GM23248 (cell line): ENCODE measurements at regions not wholly inside any gene's neighbourhood (a gene's known extent, or its start where the extent isn't known, plus 50 kb on each side); places are given as distances from the start of the nearest gene placed in this dataset.
"Not testable (repeated sequence)": the region's sequence is repeated elsewhere in the genome, so short reads cannot be mapped to it uniquely, and the experiment has no call there.

Experiments
- DNase-seq: peaks from one replicate; pipeline ENCODE4 v3.0.0-alpha.2; 2015
- H2AFZ ChIP-seq: fragments of 200-600 bp; sonication (generic); 2 replicates; pipeline ENCODE4 v1.6.1; 2016; ENCODE audit warnings: antibody characterized with exemption
- H3F3A ChIP-seq: fragments of 200-600 bp; sonication (generic); 2 replicates; pipeline ENCODE4 v1.6.1; 2016; ENCODE audit warnings: mild to moderate bottlenecking, antibody characterized with exemption, mixed run types; ENCODE audit not compliant: insufficient read depth
- H3K27ac ChIP-seq: fragments of 200-600 bp; sonication (generic); 2 replicates; pipeline ENCODE4 v1.5.1; 2016; ENCODE audit warnings: mild to moderate bottlenecking
- H3K27me3 ChIP-seq: fragments of 200-600 bp; sonication (generic); replicated peaks from 2 replicates; pipeline ENCODE4 v1.6.1; 2016; ENCODE audit warnings: mild to moderate bottlenecking; ENCODE audit not compliant: insufficient read depth
- H3K36me3 ChIP-seq: fragments of 200-600 bp; sonication (generic); 2 replicates; pipeline ENCODE4 v1.6.1; 2016; ENCODE audit warnings: low read depth, mild to moderate bottlenecking
- H3K4me1 ChIP-seq: fragments of 200-600 bp; sonication (generic); 2 replicates; pipeline ENCODE4 v1.6.1; 2016; ENCODE audit warnings: mild to moderate bottlenecking; ENCODE audit not compliant: insufficient read depth
- H3K4me2 ChIP-seq: fragments of 200-600 bp; sonication (generic); one replicate; pipeline ENCODE4 v1.6.1; 2016; ENCODE audit warnings: mild to moderate bottlenecking; ENCODE audit not compliant: unreplicated experiment
- H3K4me3 ChIP-seq: fragments of 200-600 bp; sonication (generic); 2 replicates; pipeline ENCODE4 v1.5.1; 2016; ENCODE audit warnings: mild to moderate bottlenecking
- H3K79me2 ChIP-seq: fragments of 200-600 bp; sonication (generic); 2 replicates; pipeline ENCODE4 v1.6.1; 2016; ENCODE audit warnings: mild to moderate bottlenecking; ENCODE audit not compliant: insufficient read depth
- H3K9ac ChIP-seq: fragments of 200-600 bp; sonication (generic); 2 replicates; pipeline ENCODE4 v1.6.1; 2016; ENCODE audit warnings: mild to moderate bottlenecking
- H3K9me2 ChIP-seq: fragments of 200-600 bp; sonication (generic); 2 replicates; pipeline ENCODE4 v1.6.1; 2016; ENCODE audit warnings: mixed run types, mild to moderate bottlenecking, moderate library complexity; ENCODE audit not compliant: insufficient read depth
- H3K9me3 ChIP-seq: fragments of 200-600 bp; sonication (generic); one replicate; pipeline ENCODE4 v1.6.1; 2017; ENCODE audit warnings: low read depth
- H4K20me1 ChIP-seq: fragments of 200-600 bp; sonication (generic); 2 replicates; pipeline ENCODE4 v1.6.0; 2016; ENCODE audit not compliant: insufficient read depth
- EZH2 ChIP-seq: fragments of 200-600 bp; sonication (generic); IDR thresholded peaks from 2 replicates; pipeline ENCODE4 v1.6.1; 2018; ENCODE audit warnings: antibody characterized with exemption, mild to moderate bottlenecking; ENCODE audit not compliant: insufficient read depth, poor library complexity, severe bottlenecking
- EZH2phosphoT487 ChIP-seq: fragments of 200-600 bp; sonication (generic); IDR thresholded peaks from 2 replicates; pipeline ENCODE4 v1.6.1; 2018; ENCODE audit warnings: antibody characterized with exemption, moderate library complexity, mild to moderate bottlenecking, low read depth; ENCODE audit not compliant: insufficient read depth
- WGBS, 2 experiments: methylation state at CpG; one replicate each; pipeline ENCODE4 v1.1.6; 2015 to 2017; ENCODE audit warnings: low lambda C conversion rate in 2 of 2, low coverage in 1 of 2; ENCODE audit errors: missing lambda C conversion rate in 2 of 2; 5-methylcytosine and 5-hydroxymethylcytosine counted together
- in situ Hi-C: fragments of 300-500 bp; cut with MboI; formaldehyde crosslinking; loops from 2 replicates; pipeline ENCODE4 v1.15.0; 2020

GRCh38 chr20:6348908-6349307 is 226.1 kb upstream of the FERMT1 start:
- no peak overlapping the region for H3K4me3 ChIP-seq
- no peak overlapping the region for H3K27ac ChIP-seq
- no peaks in the 10 kb centered on the region for H3K79me2 ChIP-seq
- no peak overlapping the region for H3K9ac ChIP-seq
- H3K9me3 ChIP-seq, result no peaks in the 10 kb centered on the region
- DNase-seq, result no peak
- H3F3A ChIP-seq, result no peaks in the 10 kb centered on the region
- H4K20me1 ChIP-seq, result no peaks in the 10 kb centered on the region
- H3K4me1 ChIP-seq, result no peaks in the 10 kb centered on the region
- H3K36me3 ChIP-seq, result no peaks in the 10 kb centered on the region
- TF ChIP-seq EZH2 (no peak), EZH2phosphoT487 (no peak)
- no peak overlapping the region for H2AFZ ChIP-seq
- no peak overlapping the region for H3K4me2 ChIP-seq
- in situ Hi-C loops, result no loop called here
- no peaks in the 10 kb centered on the region for H3K9me2 ChIP-seq
- no peaks in the 10 kb centered on the region for H3K27me3 ChIP-seq

- TF ChIP-seq EZH2, result no peak
- TF ChIP-seq EZH2phosphoT487, result no peak
- no peaks in the 10 kb centered on the region for H4K20me1 ChIP-seq
- no peaks in the 10 kb centered on the region for H3K4me1 ChIP-seq
- no peak overlapping the region for H3K4me2 ChIP-seq
- no peaks in the 10 kb centered on the region for H3K9me2 ChIP-seq
- H3K36me3 ChIP-seq, result no peaks in the 10 kb centered on the region
- H3K27me3 ChIP-seq, result no peaks in the 10 kb centered on the region
- no peak overlapping the region for H3K9ac ChIP-seq
- no peak overlapping the region for H3K27ac ChIP-seq
- H3F3A ChIP-seq, result no peaks in the 10 kb centered on the region
- in situ Hi-C loops, result no loop called here
- H3K79me2 ChIP-seq, result no peaks in the 10 kb centered on the region
- no peak for DNase-seq
- no peak overlapping the region for H3K4me3 ChIP-seq
- no peak overlapping the region for H2AFZ ChIP-seq
- H3K9me3 ChIP-seq, result no peaks in the 10 kb centered on the region
Observed at GRCh38 chr20:6347916-6348315, 225.1 kb upstream of the FERMT1 start.

- Histone ChIP-seq H3K4me2 (no peak overlapping the region), H3K9ac (no peak overlapping the region), H3K27me3 (no peaks in the 10 kb centered on the region), H3K4me1 (no peaks in the 10 kb centered on the region), H3K79me2 (no peaks in the 10 kb centered on the region), H3K27ac (no peak overlapping the region), H3K36me3 (no peaks in the 10 kb centered on the region), H2AFZ (no peak overlapping the region), H4K20me1 (no peaks in the 10 kb centered on the region), H3K9me2 (no peaks in the 10 kb centered on the region), H3K4me3 (no peak overlapping the region), H3F3A (no peaks in the 10 kb centered on the region), H3K9me3 (no peaks in the 10 kb centered on the region)
- no peak for TF ChIP-seq EZH2
- TF ChIP-seq EZH2phosphoT487, result no peak
- DNase-seq, result no peak
- 26 to 62% methylated on average over 1 of the region's 1 CpG for WGBS, 2 experiments
- in situ Hi-C loops, result no loop called here
Observed at GRCh38 chr20:6341491-6341890, 218.7 kb upstream of the FERMT1 start.

- no peaks in the 10 kb centered on the region for H3K4me1 ChIP-seq
- H3K9ac ChIP-seq, result no peak overlapping the region
- no peaks in the 10 kb centered on the region for H3K9me3 ChIP-seq
- H3K9me2 ChIP-seq, result no peaks in the 10 kb centered on the region
- H3K4me2 ChIP-seq, result no peak overlapping the region
- H3K27me3 ChIP-seq, result no peaks in the 10 kb centered on the region
- no peak overlapping the region for H3K27ac ChIP-seq
- no peak for TF ChIP-seq EZH2
- no peak for TF ChIP-seq EZH2phosphoT487
- in situ Hi-C loops, result no loop called here
- H2AFZ ChIP-seq, result no peak overlapping the region
- H3K4me3 ChIP-seq, result no peak overlapping the region
- DNase-seq, result no peak
- WGBS, 2 experiments, result 0 to 13% methylated on average over 1 of the region's 1 CpG
- no peaks in the 10 kb centered on the region for H3K79me2 ChIP-seq
- no peaks in the 10 kb centered on the region for H3F3A ChIP-seq
- no peaks in the 10 kb centered on the region for H4K20me1 ChIP-seq
- H3K36me3 ChIP-seq, result no peaks in the 10 kb centered on the region
Observed at GRCh38 chr20:6339176-6339575, 216.3 kb upstream of the FERMT1 start.

- H3K9ac ChIP-seq, result no peak overlapping the region
- no peaks in the 10 kb centered on the region for H3F3A ChIP-seq
- DNase-seq, result no peak
- no peak overlapping the region for H2AFZ ChIP-seq
- no peaks in the 10 kb centered on the region for H3K4me1 ChIP-seq
- in situ Hi-C loops, result no loop called here
- 31 to 33% methylated on average over 5 of the region's 5 CpGs for WGBS, 2 experiments
- no peak for TF ChIP-seq EZH2
- no peak for TF ChIP-seq EZH2phosphoT487
- no peaks in the 10 kb centered on the region for H3K9me2 ChIP-seq
- no peaks in the 10 kb centered on the region for H3K79me2 ChIP-seq
- no peaks in the 10 kb centered on the region for H3K36me3 ChIP-seq
- no peaks in the 10 kb centered on the region for H3K9me3 ChIP-seq
- no peaks in the 10 kb centered on the region for H4K20me1 ChIP-seq
- no peaks in the 10 kb centered on the region for H3K27me3 ChIP-seq
- H3K4me3 ChIP-seq, result no peak overlapping the region
- no peak overlapping the region for H3K27ac ChIP-seq
- no peak overlapping the region for H3K4me2 ChIP-seq
Observed at GRCh38 chr20:6333110-6333509, 210.3 kb upstream of the FERMT1 start.

- H3K9me2 ChIP-seq, H3K79me2 ChIP-seq, H3K4me3 ChIP-seq, H3K27ac ChIP-seq, in situ Hi-C loops, H3K9me3 ChIP-seq, H3K36me3 ChIP-seq, H3K4me2 ChIP-seq, H3K4me1 ChIP-seq, DNase-seq, H3K9ac ChIP-seq, H3K27me3 ChIP-seq, H3F3A ChIP-seq, H2AFZ ChIP-seq, H4K20me1 ChIP-seq: not testable (repeated sequence)
- WGBS, 2 experiments, result 57 to 67% methylated on average over 19 of the region's 20 CpGs
Observed at GRCh38 chr20:6321235-6321634, 198.4 kb upstream of the FERMT1 start.
